Neutrophil (primary cell): ENCODE measurements at regions not wholly inside any gene's neighbourhood (a gene's known extent, or its start where the extent isn't known, plus 50 kb on each side); places are given as distances from the start of the nearest gene placed in this dataset.

ENCODE experiments used
- H3K27ac ChIP-seq: fragments of 200-600 bp; sonication (generic); 2 replicates; pipeline ENCODE4 v1.5.1; 2016; ENCODE audit warnings: mild to moderate bottlenecking, moderate library complexity
- H3K27me3 ChIP-seq: fragments of 200-600 bp; sonication (generic); 2 replicates; pipeline ENCODE4 v1.6.0; 2016; ENCODE audit warnings: mild to moderate bottlenecking
- H3K36me3 ChIP-seq: fragments of 200-600 bp; sonication (generic); 2 replicates; pipeline ENCODE4 v1.5.1; 2017
- H3K4me1 ChIP-seq, 2 experiments: fragments of 200-600 bp in 1 of 2; sonication (generic) in 1 of 2; 1 replicate in 1 of 2; 2 replicates in 1 of 2; pipeline versions ENCODE4 v1.5.1 to v1.6.1; 2013 to 2016; ENCODE audit warnings: low read depth in 1 of 2, low read length in 1 of 2, mild to moderate bottlenecking in 1 of 2, moderate library complexity in 1 of 2; ENCODE audit not compliant: control insufficient read depth in 1 of 2, insufficient read depth in 1 of 2
- H3K4me3 ChIP-seq, 2 experiments: fragments of 200-600 bp in 1 of 2; sonication (generic) in 1 of 2; 1 replicate in 1 of 2; 2 replicates in 1 of 2; pipeline ENCODE4 v1.5.1; 2013 to 2016; ENCODE audit warnings: low read depth in 1 of 2, low read length in 1 of 2, mild to moderate bottlenecking in 1 of 2, moderate library complexity in 1 of 2
- H3K9me3 ChIP-seq: fragments of 200-600 bp; sonication (generic); 2 replicates; pipeline ENCODE4 v1.5.1; 2016
- TF ChIP-seq, protein P1 (sequence below): fragments of 200-600 bp; sonication (generic); IDR thresholded peaks from 2 replicates; pipeline ENCODE4 v1.5.1; 2016; ENCODE audit warnings: antibody characterized with exemption

DNA sequence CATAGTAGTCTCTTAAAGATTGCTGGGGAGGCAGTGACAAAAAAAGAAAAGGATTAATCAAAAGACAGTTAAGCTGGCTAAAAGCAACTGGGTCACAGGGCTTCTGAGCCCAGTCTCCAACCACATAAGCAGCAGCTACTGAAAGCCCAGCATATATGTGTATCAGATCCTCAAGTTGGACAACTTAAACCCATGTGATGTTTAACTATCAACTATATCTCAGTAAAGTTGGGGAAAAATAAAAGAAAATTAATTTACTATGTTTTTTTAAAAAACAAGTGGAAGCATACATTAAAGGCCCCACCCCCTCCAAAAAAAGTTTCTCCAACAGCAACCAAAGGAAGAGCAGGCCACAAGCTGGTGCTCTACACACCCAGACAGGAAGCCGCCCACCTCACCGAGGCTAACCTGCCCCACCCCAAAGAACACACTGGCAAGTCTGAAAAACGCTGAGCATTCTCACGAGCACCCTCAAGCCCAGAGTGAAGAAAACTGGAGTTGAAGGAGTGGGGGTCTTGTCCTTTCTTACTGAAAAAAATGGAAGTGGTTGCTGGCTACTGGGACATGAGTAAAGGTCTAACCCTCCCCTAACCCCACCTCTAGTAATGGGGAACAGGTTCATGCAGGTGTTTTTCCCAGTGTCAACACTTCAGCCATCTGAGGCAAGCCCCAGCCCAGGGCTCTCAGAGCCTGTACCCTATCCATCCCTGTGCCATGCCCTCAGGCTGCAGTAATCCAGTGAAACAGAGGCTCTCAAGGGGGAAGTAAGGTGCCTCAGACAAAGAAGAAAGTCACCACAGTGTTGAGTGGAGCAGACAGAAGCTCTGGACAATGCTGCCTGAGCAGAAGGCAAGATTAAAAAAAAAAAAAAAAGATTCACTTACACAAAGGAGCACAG is 106.3 kb downstream of the GYPC start:
- Histone ChIP-seq H3K27me3 (no peaks in the 10 kb centered on the region), H3K36me3 (no peaks in the 10 kb centered on the region), H3K4me1 (peaks cover 12 to 19% of the 10 kb centered on the region in 2 experiments), H3K27ac (no peak overlapping the region), H3K4me3 (no peak overlapping the region), H3K9me3 (no peaks in the 10 kb centered on the region)
- TF ChIP-seq, protein P1, sequence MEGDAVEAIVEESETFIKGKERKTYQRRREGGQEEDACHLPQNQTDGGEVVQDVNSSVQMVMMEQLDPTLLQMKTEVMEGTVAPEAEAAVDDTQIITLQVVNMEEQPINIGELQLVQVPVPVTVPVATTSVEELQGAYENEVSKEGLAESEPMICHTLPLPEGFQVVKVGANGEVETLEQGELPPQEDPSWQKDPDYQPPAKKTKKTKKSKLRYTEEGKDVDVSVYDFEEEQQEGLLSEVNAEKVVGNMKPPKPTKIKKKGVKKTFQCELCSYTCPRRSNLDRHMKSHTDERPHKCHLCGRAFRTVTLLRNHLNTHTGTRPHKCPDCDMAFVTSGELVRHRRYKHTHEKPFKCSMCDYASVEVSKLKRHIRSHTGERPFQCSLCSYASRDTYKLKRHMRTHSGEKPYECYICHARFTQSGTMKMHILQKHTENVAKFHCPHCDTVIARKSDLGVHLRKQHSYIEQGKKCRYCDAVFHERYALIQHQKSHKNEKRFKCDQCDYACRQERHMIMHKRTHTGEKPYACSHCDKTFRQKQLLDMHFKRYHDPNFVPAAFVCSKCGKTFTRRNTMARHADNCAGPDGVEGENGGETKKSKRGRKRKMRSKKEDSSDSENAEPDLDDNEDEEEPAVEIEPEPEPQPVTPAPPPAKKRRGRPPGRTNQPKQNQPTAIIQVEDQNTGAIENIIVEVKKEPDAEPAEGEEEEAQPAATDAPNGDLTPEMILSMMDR = no peak

DNA sequence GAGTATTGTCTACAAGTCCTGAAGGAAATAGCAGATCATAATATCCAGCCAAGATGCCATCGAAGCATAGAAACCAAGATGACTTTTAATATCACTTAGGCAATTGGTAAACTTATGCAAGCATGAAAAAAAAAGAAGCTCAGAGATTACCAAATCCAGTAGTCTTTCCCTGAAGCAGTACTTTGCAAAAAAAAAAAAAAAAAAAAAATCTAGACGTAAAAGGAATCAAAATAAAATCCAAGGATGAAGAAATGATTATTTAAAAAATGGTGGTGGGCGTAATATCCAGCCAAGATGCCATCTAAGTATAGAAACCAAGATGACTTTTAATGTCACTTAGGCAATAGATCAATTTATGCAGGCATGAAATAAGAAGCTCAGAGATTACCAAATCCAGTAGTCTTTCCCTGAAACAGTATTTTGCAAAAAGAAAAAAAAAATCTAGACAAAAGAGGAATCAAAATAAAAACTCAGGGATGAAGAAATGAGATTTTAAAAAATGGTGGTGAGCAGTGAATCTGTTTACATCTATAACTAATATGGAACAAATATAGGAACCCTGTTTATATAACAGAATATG is 108.8 kb downstream of the GYPC start:
- Histone ChIP-seq H3K9me3 (no peaks in the 10 kb centered on the region), H3K36me3 (no peaks in the 10 kb centered on the region), H3K4me3 (no peak overlapping the region), H3K4me1 (peaks cover 12 to 19% of the 10 kb centered on the region in 2 experiments), H3K27ac (no peak overlapping the region), H3K27me3 (no peaks in the 10 kb centered on the region)
- TF ChIP-seq, protein P1 = no peak

DNA sequence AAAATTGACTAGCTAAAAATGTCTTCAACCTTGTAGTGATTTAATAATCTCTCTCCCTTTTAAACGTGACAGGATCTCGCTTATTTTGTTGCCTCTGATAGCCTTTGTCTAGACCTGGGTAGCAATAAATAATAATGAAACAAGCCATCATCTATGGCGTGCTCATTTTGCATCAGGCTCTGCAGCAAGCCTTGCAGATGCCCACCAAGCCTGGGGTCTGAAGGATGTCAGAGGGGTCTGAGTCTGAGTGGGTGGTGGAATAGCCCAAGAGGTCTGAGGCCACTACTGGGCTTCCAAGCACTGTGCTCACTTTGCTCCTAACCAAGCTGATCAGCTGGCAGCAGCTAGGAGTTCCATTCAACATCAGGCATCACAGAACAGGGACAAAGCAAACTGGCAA is 109.4 kb downstream of the GYPC start:
- TF ChIP-seq, protein P1 = no peak
- H3K36me3 ChIP-seq = no peaks in the 10 kb centered on the region
- H3K9me3 ChIP-seq = no peaks in the 10 kb centered on the region
- H3K4me1 ChIP-seq = peaks cover 12 to 19% of the 10 kb centered on the region in 2 experiments
- no peaks in the 10 kb centered on the region for H3K27me3 ChIP-seq
- no peak overlapping the region for H3K4me3 ChIP-seq
- no peak overlapping the region for H3K27ac ChIP-seq

DNA sequence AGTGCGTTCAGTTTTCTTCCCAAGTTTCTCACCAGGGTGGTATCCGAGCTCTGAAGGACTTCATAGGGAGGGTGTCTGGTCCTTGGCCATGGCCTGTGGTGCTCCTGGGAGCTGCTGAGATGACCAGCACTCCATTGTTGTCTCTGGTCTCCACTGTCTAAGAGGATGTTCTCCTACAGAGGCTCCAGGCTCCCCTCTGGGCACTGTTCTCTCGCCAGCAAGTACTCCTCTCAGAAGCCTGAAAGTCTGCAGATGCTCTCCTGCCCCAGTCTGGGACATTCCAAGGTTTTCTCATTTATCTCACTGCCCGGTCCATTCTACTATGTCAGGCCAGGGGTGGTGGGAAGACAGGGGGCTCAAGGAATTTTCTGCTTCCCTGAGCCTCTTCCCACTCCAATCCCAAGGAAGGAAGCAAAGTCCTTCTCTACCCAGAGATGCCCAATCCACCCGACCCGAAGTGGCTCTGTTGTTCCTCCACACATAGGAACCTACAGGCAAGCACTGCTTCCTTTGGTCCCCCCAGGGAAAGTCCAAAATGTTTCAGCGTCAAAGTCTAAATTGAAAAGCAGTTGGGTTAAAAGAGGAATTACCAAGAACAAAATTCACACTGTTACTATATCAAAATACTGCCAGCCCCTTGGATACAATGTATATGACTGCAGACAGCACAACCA is 110.5 kb downstream of the GYPC start:
- Histone ChIP-seq H3K4me3 (no peak overlapping the region), H3K9me3 (no peaks in the 10 kb centered on the region), H3K27ac (no peak overlapping the region), H3K36me3 (no peaks in the 10 kb centered on the region), H3K27me3 (no peaks in the 10 kb centered on the region), H3K4me1 (peaks cover 12 to 19% of the 10 kb centered on the region in 2 experiments)
- TF ChIP-seq, protein P1 = no peak

DNA sequence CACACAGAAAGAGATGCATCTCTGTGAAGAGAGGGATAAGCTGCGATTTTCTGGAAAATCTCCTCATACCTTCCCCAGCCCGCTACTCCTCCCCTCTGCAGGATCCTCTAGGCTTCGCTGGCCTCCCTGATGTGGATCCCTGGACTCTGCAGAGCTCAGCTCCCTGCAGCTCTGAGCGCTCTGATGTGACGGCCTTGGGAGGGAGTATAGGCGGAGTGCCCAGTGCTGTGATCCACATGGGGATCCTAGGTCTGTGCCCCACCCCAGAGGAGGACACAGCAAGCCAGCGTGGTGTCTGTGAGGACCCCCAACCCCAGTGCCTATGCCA is 111.0 kb downstream of the GYPC start:
- no peak overlapping the region for H3K4me3 ChIP-seq

More for the DNA sequence above, 111.0 kb downstream of the GYPC start:
- no peak overlapping the region for H3K27ac ChIP-seq
- H3K9me3 ChIP-seq = no peaks in the 10 kb centered on the region
- TF ChIP-seq, protein P1 = no peak
- peaks cover 12 to 19% of the 10 kb centered on the region in 2 experiments for H3K4me1 ChIP-seq
- no peaks in the 10 kb centered on the region for H3K27me3 ChIP-seq
- H3K36me3 ChIP-seq = no peaks in the 10 kb centered on the region
